MM.1S (cell line): ENCODE measurements at regions not wholly inside any gene's neighbourhood (a gene's known extent, or its start where the extent isn't known, plus 50 kb on each side); places are given as distances from the start of the nearest gene placed in this dataset.

Experiments
- DNase-seq: peaks from one replicate; pipeline ENCODE4 v3.0.0-alpha.2; 2015
- H2AFZ ChIP-seq: fragments of 300-600 bp; sonication (generic); 2 replicates; pipeline ENCODE4 v1.6.0; 2016; ENCODE audit warnings: antibody characterized with exemption, low read length
- H3F3A ChIP-seq: fragments of 300-600 bp; sonication (generic); 2 replicates; pipeline ENCODE4 v1.6.1; 2016; ENCODE audit warnings: mild to moderate bottlenecking, antibody characterized with exemption, low read length, moderate library complexity, mixed read lengths; ENCODE audit not compliant: insufficient read depth
- H3K27ac ChIP-seq: fragments of 300-600 bp; sonication (generic); 2 replicates; pipeline ENCODE4 v1.5.1; 2016; ENCODE audit warnings: mild to moderate bottlenecking, low read length
- H3K27me3 ChIP-seq: fragments of 300-600 bp; sonication (generic); replicated peaks from 2 replicates; pipeline ENCODE4 v1.6.0; 2016; ENCODE audit warnings: low read length; ENCODE audit not compliant: insufficient read depth
- H3K36me3 ChIP-seq: fragments of 300-600 bp; sonication (generic); replicated peaks from 2 replicates; pipeline ENCODE4 v1.6.1; 2016; ENCODE audit warnings: mild to moderate bottlenecking, low read length, mixed read lengths; ENCODE audit not compliant: insufficient read depth
- H3K4me1 ChIP-seq: fragments of 300-600 bp; sonication (generic); 2 replicates; pipeline ENCODE4 v1.6.1; 2016; ENCODE audit warnings: low read length, mixed read lengths
- H3K4me2 ChIP-seq: fragments of 300-600 bp; sonication (generic); 2 replicates; pipeline ENCODE4 v1.6.0; 2016; ENCODE audit warnings: low read depth, low read length
- H3K4me3 ChIP-seq: fragments of 300-600 bp; sonication (generic); 2 replicates; pipeline ENCODE4 v1.5.1; 2016; ENCODE audit warnings: low read length, mixed read lengths
- H3K79me2 ChIP-seq: fragments of 300-600 bp; sonication (generic); 2 replicates; pipeline ENCODE4 v1.6.1; 2016; ENCODE audit warnings: mixed run types, low read length, mixed read lengths
- H3K9ac ChIP-seq: fragments of 300-600 bp; sonication (generic); 2 replicates; pipeline ENCODE4 v1.6.1; 2016; ENCODE audit warnings: low read length, mixed read lengths
- H3K9me2 ChIP-seq: fragments of 300-600 bp; sonication (generic); replicated peaks from 2 replicates; pipeline ENCODE4 v1.6.1; 2016; ENCODE audit warnings: mild to moderate bottlenecking, low read length, mixed read lengths; ENCODE audit not compliant: insufficient read depth
- H3K9me3 ChIP-seq: fragments of 300-600 bp; sonication (generic); replicated peaks from 2 replicates; pipeline ENCODE4 v1.6.1; 2016; ENCODE audit warnings: mild to moderate bottlenecking, low read length, mixed read lengths; ENCODE audit not compliant: insufficient read depth
- H4K20me1 ChIP-seq: fragments of 300-600 bp; sonication (generic); 2 replicates; pipeline ENCODE4 v1.6.1; 2016; ENCODE audit warnings: mild to moderate bottlenecking, low read length, moderate library complexity, mixed read lengths; ENCODE audit not compliant: insufficient read depth
- CTCF ChIP-seq: fragments of 300-600 bp; sonication (generic); IDR thresholded peaks from 2 replicates; pipeline ENCODE4 v1.5.1; 2016; ENCODE audit warnings: antibody characterized with exemption, low read length, mixed read lengths
- EZH2 ChIP-seq: fragments of 300-600 bp; sonication (generic); optimal IDR thresholded peaks from 2 replicates; pipeline ENCODE3; 2017; ENCODE audit warnings: low read depth, mild to moderate bottlenecking, antibody characterized with exemption, low read length, mixed read lengths
- EZH2phosphoT487 ChIP-seq: fragments of 300-600 bp; sonication (generic); IDR thresholded peaks from 2 replicates; pipeline ENCODE4 v1.6.1; 2018; ENCODE audit warnings: antibody characterized with exemption, low read length

- no peak for DNase-seq
- TF ChIP-seq EZH2 (no peak), EZH2phosphoT487 (no peak), CTCF (no peak)
Measured at GRCh38 chr13:47129461-47129860, 232.6 kb upstream of the HTR2A start.

GRCh38 chr13:47126432-47126831, 229.6 kb upstream of the HTR2A start:
- TF ChIP-seq EZH2phosphoT487: no peak
- H3K4me1 ChIP-seq: no peaks in the 10 kb centered on the region
- H3K4me3 ChIP-seq: no peak overlapping the region

More at GRCh38 chr13:47129461-47129860, 232.6 kb upstream of the HTR2A start:
- H3F3A ChIP-seq: no peaks in the 10 kb centered on the region
- H3K9me2 ChIP-seq: no peaks in the 10 kb centered on the region
- H4K20me1 ChIP-seq: no peaks in the 10 kb centered on the region
- no peak overlapping the region for H3K9ac ChIP-seq
- H2AFZ ChIP-seq: no peak overlapping the region
- no peaks in the 10 kb centered on the region for H3K36me3 ChIP-seq
- H3K27me3 ChIP-seq: no peaks in the 10 kb centered on the region
- no peak overlapping the region for H3K27ac ChIP-seq
- no peaks in the 10 kb centered on the region for H3K79me2 ChIP-seq
- H3K9me3 ChIP-seq: no peaks in the 10 kb centered on the region
- no peaks in the 10 kb centered on the region for H3K4me1 ChIP-seq
- no peak overlapping the region for H3K4me2 ChIP-seq
- no peak overlapping the region for H3K4me3 ChIP-seq

GRCh38 chr13:47121092-47121763, 224.4 kb upstream of the HTR2A start:
- Histone ChIP-seq H3K27ac (no peak overlapping the region), H4K20me1 (no peaks in the 10 kb centered on the region), H3K27me3 (no peaks in the 10 kb centered on the region), H3K79me2 (no peaks in the 10 kb centered on the region), H3K4me3 (no peak overlapping the region), H3K4me1 (no peaks in the 10 kb centered on the region), H3K4me2 (no peak overlapping the region), H3F3A (no peaks in the 10 kb centered on the region), H3K9me2 (no peaks in the 10 kb centered on the region), H3K36me3 (no peaks in the 10 kb centered on the region), H3K9me3 (no peaks in the 10 kb centered on the region), H3K9ac (no peak overlapping the region), H2AFZ (no peak overlapping the region)
- no peak for DNase-seq
- TF ChIP-seq CTCF: no peak
- no peak for TF ChIP-seq EZH2phosphoT487

More at GRCh38 chr13:47126432-47126831, 229.6 kb upstream of the HTR2A start:
- Histone ChIP-seq H3K9ac (no peak overlapping the region), H4K20me1 (no peaks in the 10 kb centered on the region), H3K9me2 (no peaks in the 10 kb centered on the region), H3K4me2 (no peak overlapping the region), H3K36me3 (no peaks in the 10 kb centered on the region), H3K27me3 (no peaks in the 10 kb centered on the region), H3K79me2 (no peaks in the 10 kb centered on the region), H3F3A (no peaks in the 10 kb centered on the region), H3K9me3 (no peaks in the 10 kb centered on the region), H2AFZ (no peak overlapping the region), H3K27ac (no peak overlapping the region)
- no peak for DNase-seq

- Histone ChIP-seq H3K79me2 (no peaks in the 10 kb centered on the region), H3K9ac (no peak overlapping the region), H3K9me2 (no peaks in the 10 kb centered on the region), H2AFZ (no peak overlapping the region), H3K27ac (no peak overlapping the region), H4K20me1 (no peaks in the 10 kb centered on the region), H3K4me2 (no peak overlapping the region), H3K4me1 (no peaks in the 10 kb centered on the region), H3K9me3 (no peaks in the 10 kb centered on the region), H3K4me3 (no peak overlapping the region), H3F3A (no peaks in the 10 kb centered on the region), H3K36me3 (no peaks in the 10 kb centered on the region), H3K27me3 (no peaks in the 10 kb centered on the region)
- DNase-seq: no peak
- TF ChIP-seq EZH2 (no peak), EZH2phosphoT487 (no peak), CTCF (no peak)
Measured at GRCh38 chr13:47120282-47120681, 223.4 kb upstream of the HTR2A start.
